Aorta (tissue), 5 donors: ENCODE measurements at regions not wholly inside any gene's neighbourhood (a gene's known extent, or its start where the extent isn't known, plus 50 kb on each side); places are given as distances from the start of the nearest gene placed in this dataset.

Source experiments
- ATAC-seq: fragments of 200-7000 bp; cut with Tn5 transposase; one replicate; pipeline ENCODE4 v1.9.1; 2022; ENCODE audit warnings: moderate library complexity; ENCODE audit not compliant: low FRiP score
- DNase-seq, 2 donors: peaks; one replicate each; pipeline ENCODE4 v3.0.0-alpha.2; 2020
- H3K27ac ChIP-seq, 2 donors: one replicate each; pipeline ENCODE4 v1.5.1; 2013; ENCODE audit warnings: low read length in 2 of 2, mild to moderate bottlenecking in 2 of 2, moderate library complexity in 2 of 2, control low read depth in 1 of 2, inconsistent platforms in 1 of 2, low read depth in 1 of 2
- H3K27me3 ChIP-seq, 2 donors: one replicate each; pipeline ENCODE4 v1.6.1; 2013; ENCODE audit warnings: control low read depth in 1 of 2, low read length in 1 of 2, mild to moderate bottlenecking in 1 of 2, moderate library complexity in 1 of 2; ENCODE audit not compliant: insufficient read depth in 2 of 2, control insufficient read depth in 1 of 2
- H3K36me3 ChIP-seq, 2 donors: one replicate each; pipeline ENCODE4 v1.6.1; 2013; ENCODE audit warnings: control low read depth in 1 of 2, low read length in 1 of 2, mild to moderate bottlenecking in 1 of 2; ENCODE audit not compliant: insufficient read depth in 2 of 2, control insufficient read depth in 1 of 2
- H3K4me1 ChIP-seq, 2 donors: one replicate each; pipeline ENCODE4 v1.6.1; 2013; ENCODE audit warnings: low read length in 2 of 2, control low read depth in 1 of 2, mild to moderate bottlenecking in 1 of 2, moderate library complexity in 1 of 2; ENCODE audit not compliant: insufficient read depth in 2 of 2, control insufficient read depth in 1 of 2
- H3K4me3 ChIP-seq, 2 donors: one replicate each; pipeline ENCODE4 v1.5.1; 2013; ENCODE audit warnings: low read length in 2 of 2, control low read depth in 1 of 2, mild to moderate bottlenecking in 1 of 2
- H3K9me3 ChIP-seq: one replicate; pipeline ENCODE4 v1.6.1; 2013; ENCODE audit warnings: mild to moderate bottlenecking, low read length; ENCODE audit not compliant: control insufficient read depth
- WGBS, 2 donors: extraction: QIAGEN DNeasy Blood & Tissue Kit; methylation state at CpG; one replicate each; pipeline ENCODE4 v1.1.7; 2013; 5-methylcytosine and 5-hydroxymethylcytosine counted together
- intact Hi-C, 2 donors: fragments of 100-400 bp; cut with DNase I; formaldehyde crosslinking; loops; one replicate each; pipeline versions ENCODE4 v1.14.2 to v1.15.0; 2022
- donor health status: healthy with polysubstance abuse.
- donor health status: Bipolar disorder and iron deficiency.
- donor health status: DM: no; HTN: no; CAD: no.
- donor health status: DM: no; HTN: no; CAD: no.
- donor health status: DM: yes; HTN: yes; CAD: no.

GRCh38 chr9:12889402-12890106 lies 114.7 kb downstream of the LURAP1L start:
- no peaks in the 10 kb centered on the region for H3K36me3 ChIP-seq
- DNase-seq (no peak), ATAC-seq (no peak)
- 87 to 91% methylated on average over 2 of the region's 2 CpGs for WGBS, 2 donors
- H3K9me3 ChIP-seq = no peaks in the 10 kb centered on the region
- no peak overlapping the region for H3K4me3 ChIP-seq
- no peak overlapping the region for H3K27ac ChIP-seq
- H3K4me1 ChIP-seq = no peaks in the 10 kb centered on the region
- no peaks in the 10 kb centered on the region for H3K27me3 ChIP-seq
- intact Hi-C loops = loop anchor here in 1 of 2 donors (10.0 kb wide), 1 partner anchor 115 kb away; the partner anchor contains the start of gene LURAP1L

- no peaks in the 10 kb centered on the region for H3K9me3 ChIP-seq
- no peak for DNase-seq
- no peaks in the 10 kb centered on the region for H3K4me1 ChIP-seq
- ATAC-seq = no peak
- WGBS, 2 donors = 97 to 99% methylated on average over 1 of the region's 1 CpG
- H3K27me3 ChIP-seq = no peaks in the 10 kb centered on the region
- H3K27ac ChIP-seq = no peak overlapping the region
- no peak overlapping the region for H3K4me3 ChIP-seq
- intact Hi-C loops = no loop called here
- no peaks in the 10 kb centered on the region for H3K36me3 ChIP-seq
Observed at GRCh38 chr9:12891588-12891987, 116.8 kb downstream of the LURAP1L start.

GRCh38 chr9:12903316-12903715 lies 128.5 kb downstream of the LURAP1L start:
- intact Hi-C loops = no loop called here
- H3K27me3 ChIP-seq = no peaks in the 10 kb centered on the region
- no peak for DNase-seq
- no peaks in the 10 kb centered on the region for H3K4me1 ChIP-seq
- H3K9me3 ChIP-seq = no peaks in the 10 kb centered on the region
- H3K27ac ChIP-seq = no peak overlapping the region
- no peaks in the 10 kb centered on the region for H3K36me3 ChIP-seq
- ATAC-seq = no peak
- WGBS, 2 donors = 94 to 96% methylated on average over 2 of the region's 2 CpGs
- no peak overlapping the region for H3K4me3 ChIP-seq

- 93 to 94% methylated on average over 2 of the region's 2 CpGs for WGBS, 2 donors
- ATAC-seq (no peak), DNase-seq (no peak)
- Histone ChIP-seq H3K27me3 (no peaks in the 10 kb centered on the region), H3K27ac (no peak overlapping the region), H3K4me1 (no peaks in the 10 kb centered on the region), H3K36me3 (no peaks in the 10 kb centered on the region), H3K9me3 (no peaks in the 10 kb centered on the region), H3K4me3 (no peak overlapping the region)
- intact Hi-C loops = no loop called here
Observed at GRCh38 chr9:12904261-12905000, 129.6 kb downstream of the LURAP1L start.

GRCh38 chr9:12906646-12907045 lies 131.8 kb downstream of the LURAP1L start:
- Histone ChIP-seq H3K9me3 (no peaks in the 10 kb centered on the region), H3K27ac (no peak overlapping the region), H3K36me3 (no peaks in the 10 kb centered on the region), H3K4me3 (no peak overlapping the region), H3K4me1 (no peaks in the 10 kb centered on the region), H3K27me3 (no peaks in the 10 kb centered on the region)
- no peak for DNase-seq
- WGBS, 2 donors = 83 to 88% methylated on average over 3 of the region's 3 CpGs
- ATAC-seq = no peak
- intact Hi-C loops = no loop called here

- DNase-seq (no peak), ATAC-seq (no peak)
- H3K27me3 ChIP-seq = no peaks in the 10 kb centered on the region
- intact Hi-C loops = no loop called here
- H3K9me3 ChIP-seq = no peaks in the 10 kb centered on the region
- H3K4me1 ChIP-seq = no peaks in the 10 kb centered on the region
- H3K36me3 ChIP-seq = no peaks in the 10 kb centered on the region
- H3K4me3 ChIP-seq = no peak overlapping the region
- WGBS, 2 donors = 87 to 89% methylated on average over 3 of the region's 3 CpGs
- H3K27ac ChIP-seq = no peak overlapping the region
Observed at GRCh38 chr9:12908895-12909294, 134.1 kb downstream of the LURAP1L start.

GRCh38 chr9:12915366-12915954 lies 140.6 kb downstream of the LURAP1L start:
- Histone ChIP-seq H3K36me3 (no peaks in the 10 kb centered on the region), H3K4me1 (no peaks in the 10 kb centered on the region), H3K9me3 (no peaks in the 10 kb centered on the region), H3K4me3 (no peak overlapping the region), H3K27ac (no peak overlapping the region), H3K27me3 (no peaks in the 10 kb centered on the region)
- WGBS, 2 donors = 83 to 89% methylated on average over 3 of the region's 3 CpGs
- intact Hi-C loops = no loop called here
- ATAC-seq (no peak), DNase-seq (no peak)

GRCh38 chr9:12916042-12916441 lies 141.2 kb downstream of the LURAP1L start:
- 64 to 71% methylated on average over 1 of the region's 1 CpG for WGBS, 2 donors
- no peak for ATAC-seq

GRCh38 chr9:12920437-12920836 lies 145.6 kb downstream of the LURAP1L start:
- H3K36me3 ChIP-seq = no peaks in the 10 kb centered on the region
- no peaks in the 10 kb centered on the region for H3K4me1 ChIP-seq
- intact Hi-C loops = no loop called here
- WGBS, 2 donors = 77 to 84% methylated on average over 2 of the region's 2 CpGs
- DNase-seq (no peak), ATAC-seq (no peak)
- H3K27ac ChIP-seq = no peak overlapping the region
- H3K9me3 ChIP-seq = no peaks in the 10 kb centered on the region
- no peak overlapping the region for H3K4me3 ChIP-seq
- H3K27me3 ChIP-seq = no peaks in the 10 kb centered on the region

More at GRCh38 chr9:12916042-12916441, 141.2 kb downstream of the LURAP1L start:
- Histone ChIP-seq H3K4me1 (no peaks in the 10 kb centered on the region), H3K4me3 (no peak overlapping the region), H3K36me3 (no peaks in the 10 kb centered on the region), H3K27ac (no peak overlapping the region), H3K27me3 (no peaks in the 10 kb centered on the region), H3K9me3 (no peaks in the 10 kb centered on the region)
- no peak for DNase-seq
- intact Hi-C loops = no loop called here
